CD14-positive monocyte (primary cell): ENCODE measurements at regions not wholly inside any gene's neighbourhood (a gene's known extent, or its start where the extent isn't known, plus 50 kb on each side); places are given as distances from the start of the nearest gene placed in this dataset.

ENCODE experiments used
- DNase-seq, 3 donors: peaks; one replicate each; pipeline ENCODE4 v3.0.0-alpha.2; 2011 to 2022
- H2AFZ ChIP-seq: 2 replicates; pipeline ENCODE4 v1.6.0; 2012; ENCODE audit warnings: mild to moderate bottlenecking, low read depth, low read length, inconsistent platforms; ENCODE audit not compliant: insufficient read depth, poor library complexity, severe bottlenecking
- H3K27ac ChIP-seq, 2 donors: 1 replicate in 1 of 2; 2 replicates in 1 of 2; pipeline ENCODE4 v1.5.1; 2012 to 2013; ENCODE audit warnings: low read length in 2 of 2, control low read depth in 1 of 2, inconsistent platforms in 1 of 2, low read depth in 1 of 2, mild to moderate bottlenecking in 1 of 2
- H3K27me3 ChIP-seq, 2 donors: one replicate each; pipeline versions ENCODE4 v1.6.0 to v1.6.1; 2011 to 2013; ENCODE audit warnings: low read length in 2 of 2; ENCODE audit not compliant: control insufficient read depth in 2 of 2, insufficient read depth in 2 of 2
- H3K36me3 ChIP-seq, 2 donors: replicated peaks in 1 of 2; 1 replicate in 1 of 2; 2 replicates in 1 of 2; pipeline versions ENCODE4 v1.5.1 to v1.6.1; 2012 to 2013; ENCODE audit warnings: low read length in 2 of 2, control low read depth in 1 of 2, inconsistent platforms in 1 of 2, mild to moderate bottlenecking in 1 of 2; ENCODE audit not compliant: insufficient read depth in 2 of 2, control insufficient read depth in 1 of 2
- H3K4me1 ChIP-seq, 2 donors: 1 replicate in 1 of 2; 2 replicates in 1 of 2; pipeline versions ENCODE4 v1.5.1 to v1.6.1; 2012 to 2013; ENCODE audit warnings: low read length in 2 of 2, control low read depth in 1 of 2, inconsistent platforms in 1 of 2, mild to moderate bottlenecking in 1 of 2, moderate library complexity in 1 of 2; ENCODE audit not compliant: insufficient read depth in 2 of 2, control insufficient read depth in 1 of 2
- H3K4me2 ChIP-seq: replicated peaks from 2 replicates; pipeline ENCODE3; 2012; ENCODE audit warnings: low read length, moderate library complexity, mild to moderate bottlenecking; ENCODE audit not compliant: poor library complexity, severe bottlenecking; ENCODE audit errors: extremely low read depth
- H3K4me3 ChIP-seq, 3 experiments: fragments of 200-600 bp in 1 of 3; sonication (generic) in 1 of 3; replicated peaks in 1 of 3; 1 replicate in 2 of 3; 2 replicates in 1 of 3; pipeline ENCODE4 v1.5.1; 2011 to 2013; ENCODE audit warnings: low read length in 3 of 3, mild to moderate bottlenecking in 3 of 3, control low read depth in 2 of 3, low read depth in 2 of 3, inconsistent platforms in 1 of 3, moderate library complexity in 1 of 3
- H3K79me2 ChIP-seq: 2 replicates; pipeline ENCODE4 v1.6.0; 2012; ENCODE audit warnings: mild to moderate bottlenecking, control low read depth, inconsistent platforms, low read length, moderate library complexity; ENCODE audit not compliant: insufficient read depth
- H3K9ac ChIP-seq: 2 replicates; pipeline ENCODE4 v1.6.0; 2017; ENCODE audit warnings: low read length, mild to moderate bottlenecking; ENCODE audit not compliant: insufficient read depth, poor library complexity, severe bottlenecking
- H3K9me3 ChIP-seq, 2 donors: replicated peaks in 1 of 2; 1 replicate in 1 of 2; 2 replicates in 1 of 2; pipeline versions ENCODE4 v1.5.1 to v1.6.1; 2012 to 2013; ENCODE audit warnings: low read length in 2 of 2, control low read depth in 1 of 2; ENCODE audit not compliant: control insufficient read depth in 1 of 2, insufficient read depth in 1 of 2
- H4K20me1 ChIP-seq: 2 replicates; pipeline ENCODE4 v1.6.0; 2012; ENCODE audit warnings: mild to moderate bottlenecking, low read length, control low read depth, moderate library complexity; ENCODE audit not compliant: insufficient read depth
- H3K27ac Mint-ChIP-seq, 7 donors: one replicate each; pipeline ENCODE4 v1.8.0; 2020; ENCODE audit warnings: mild to moderate bottlenecking in 7 of 7, mixed read lengths in 7 of 7, moderate library complexity in 6 of 7, inconsistent platforms in 2 of 7
- H3K27me3 Mint-ChIP-seq, 3 donors: one replicate each; pipeline ENCODE4 v1.8.0; 2021 to 2022; ENCODE audit warnings: low read depth in 3 of 3, mild to moderate bottlenecking in 3 of 3, mixed read lengths in 3 of 3, moderate library complexity in 3 of 3, inconsistent platforms in 1 of 3
- H3K36me3 Mint-ChIP-seq, 2 donors: one replicate each; pipeline ENCODE4 v1.8.0; 2020; ENCODE audit warnings: mixed read lengths in 2 of 2, inconsistent platforms in 1 of 2, mild to moderate bottlenecking in 1 of 2
- H3K4me1 Mint-ChIP-seq: one replicate; pipeline ENCODE4 v1.8.0; 2020; ENCODE audit warnings: mild to moderate bottlenecking, mixed read lengths
- H3K4me3 Mint-ChIP-seq, 2 donors: one replicate each; pipeline ENCODE4 v1.8.0; 2020; ENCODE audit warnings: mild to moderate bottlenecking in 2 of 2, mixed read lengths in 2 of 2, moderate library complexity in 1 of 2
- H3K9me3 Mint-ChIP-seq, 7 donors: one replicate each; pipeline ENCODE4 v1.8.0; 2020 to 2022; ENCODE audit warnings: mixed read lengths in 7 of 7, mild to moderate bottlenecking in 6 of 7, moderate library complexity in 6 of 7, inconsistent platforms in 2 of 7
- WGBS: methylation state at CpG from one replicate; pipeline ENCODE4 v1.1.5; 2013; ENCODE audit warnings: missing lambda C conversion rate; ENCODE audit not compliant: insufficient coverage; 5-methylcytosine and 5-hydroxymethylcytosine counted together
- intact Hi-C, 2 donors: fragments of 100-400 bp; cut with micrococcal nuclease; formaldehyde crosslinking; loops; one replicate each; pipeline versions ENCODE4 v1.15.0 to v1.15.1; 2023
- TF ChIP-seq, protein P1 (sequence below): fragments of 200-600 bp; IDR thresholded peaks from one replicate; pipeline ENCODE4 v1.8.0; 2022; ENCODE audit warnings: antibody characterized with exemption, mild to moderate bottlenecking

DNA sequence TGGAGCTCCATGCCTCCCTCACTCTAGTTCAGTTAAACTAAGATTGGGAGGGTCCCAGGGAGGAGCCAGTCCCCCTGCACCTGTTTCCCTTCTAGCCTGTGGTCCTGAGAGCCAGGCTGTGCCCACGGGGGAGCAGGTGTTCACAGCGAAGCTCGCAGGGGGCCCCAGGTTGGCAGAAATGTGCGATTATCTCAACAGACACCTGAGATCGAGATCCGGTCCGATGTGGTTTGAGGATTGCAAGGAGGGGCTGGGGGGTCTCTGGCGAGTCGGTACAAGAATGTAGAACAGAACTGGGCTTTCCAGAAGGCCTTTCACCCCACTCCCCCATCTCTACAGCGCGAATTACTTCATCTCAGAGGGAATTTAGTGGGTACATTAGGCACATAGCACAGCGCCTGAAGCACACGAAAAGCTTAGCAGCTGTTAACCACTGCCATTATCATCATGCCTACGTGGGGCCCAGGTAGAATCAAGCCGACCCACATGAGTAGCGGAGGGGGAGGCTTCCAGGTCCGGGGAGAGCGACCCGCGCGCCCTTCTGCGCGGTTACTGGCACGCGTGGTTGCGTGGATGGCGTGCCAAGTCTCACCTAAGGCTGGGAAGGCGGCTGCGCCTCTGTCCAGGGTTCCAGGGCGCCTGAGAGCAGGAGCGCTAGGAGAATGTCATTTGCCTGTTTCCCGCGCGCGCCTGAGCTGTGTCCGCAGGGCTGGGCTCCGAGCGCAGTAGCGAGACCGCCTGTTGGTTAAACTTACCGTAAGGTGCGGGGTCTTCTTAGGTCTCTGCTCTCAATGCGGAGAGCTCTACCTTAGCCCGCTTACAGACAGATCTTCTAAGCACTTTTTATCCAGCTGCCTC, 1539.5 kb upstream of the TMEM132C start:
- intact Hi-C loops = no loop called here
- TF ChIP-seq, protein P1, sequence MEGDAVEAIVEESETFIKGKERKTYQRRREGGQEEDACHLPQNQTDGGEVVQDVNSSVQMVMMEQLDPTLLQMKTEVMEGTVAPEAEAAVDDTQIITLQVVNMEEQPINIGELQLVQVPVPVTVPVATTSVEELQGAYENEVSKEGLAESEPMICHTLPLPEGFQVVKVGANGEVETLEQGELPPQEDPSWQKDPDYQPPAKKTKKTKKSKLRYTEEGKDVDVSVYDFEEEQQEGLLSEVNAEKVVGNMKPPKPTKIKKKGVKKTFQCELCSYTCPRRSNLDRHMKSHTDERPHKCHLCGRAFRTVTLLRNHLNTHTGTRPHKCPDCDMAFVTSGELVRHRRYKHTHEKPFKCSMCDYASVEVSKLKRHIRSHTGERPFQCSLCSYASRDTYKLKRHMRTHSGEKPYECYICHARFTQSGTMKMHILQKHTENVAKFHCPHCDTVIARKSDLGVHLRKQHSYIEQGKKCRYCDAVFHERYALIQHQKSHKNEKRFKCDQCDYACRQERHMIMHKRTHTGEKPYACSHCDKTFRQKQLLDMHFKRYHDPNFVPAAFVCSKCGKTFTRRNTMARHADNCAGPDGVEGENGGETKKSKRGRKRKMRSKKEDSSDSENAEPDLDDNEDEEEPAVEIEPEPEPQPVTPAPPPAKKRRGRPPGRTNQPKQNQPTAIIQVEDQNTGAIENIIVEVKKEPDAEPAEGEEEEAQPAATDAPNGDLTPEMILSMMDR = no peak

GRCh38 chr12:126734296-126734695, 1532.7 kb upstream of the TMEM132C start:
- intact Hi-C loops = no loop called here
- Mint-ChIP-seq H3K4me3 (no peak overlapping the region), H3K9me3 (peaks cover 0 to 7% (median 0%) of the 10 kb centered on the region in 7 donors), H3K27ac (no peak overlapping the region), H3K36me3 (no peaks in the 10 kb centered on the region), H3K27me3 (peaks cover 0 to 2% (median 0%) of the 10 kb centered on the region in 3 donors), H3K4me1 (no peaks in the 10 kb centered on the region)
- Histone ChIP-seq H3K36me3 (no peaks in the 10 kb centered on the region), H2AFZ (no peak overlapping the region), H3K79me2 (no peaks in the 10 kb centered on the region), H3K4me2 (no peak overlapping the region), H3K9me3 (no peaks in the 10 kb centered on the region), H3K4me1 (no peaks in the 10 kb centered on the region), H4K20me1 (no peaks in the 10 kb centered on the region), H3K27me3 (no peaks in the 10 kb centered on the region), H3K4me3 (no peak overlapping the region), H3K9ac (no peak overlapping the region), H3K27ac (no peak overlapping the region)
- TF ChIP-seq, protein P1 = no peak
- DNase-seq = no peak
- 29% methylated on average over 1 of the region's 5 CpGs for WGBS

More for the DNA sequence above, 1539.5 kb upstream of the TMEM132C start:
- H3K9ac ChIP-seq = no peak overlapping the region
- H3K79me2 ChIP-seq = no peaks in the 10 kb centered on the region
- peaks cover 3 to 39% (median 14%) of the 10 kb centered on the region in 7 donors for H3K9me3 Mint-ChIP-seq
- no peak for DNase-seq
- H3K4me2 ChIP-seq = no peak overlapping the region
- no peaks in the 10 kb centered on the region for H3K4me1 Mint-ChIP-seq
- no peak overlapping the region for H3K27ac Mint-ChIP-seq
- H4K20me1 ChIP-seq = no peaks in the 10 kb centered on the region
- H2AFZ ChIP-seq = no peak overlapping the region
- peaks cover 0 to 27% of the 10 kb centered on the region in 2 donors for H3K27me3 ChIP-seq
- no peaks in the 10 kb centered on the region for H3K4me1 ChIP-seq
- 9% methylated on average over 37 of the region's 44 CpGs for WGBS
- peak overlapping the region in 1 of 2 donors; percentile 72 for H3K4me3 Mint-ChIP-seq
- H3K36me3 ChIP-seq = no peaks in the 10 kb centered on the region
- no peaks in the 10 kb centered on the region for H3K36me3 Mint-ChIP-seq
- H3K9me3 ChIP-seq = peaks cover 9 to 16% of the 10 kb centered on the region in 2 donors
- no peak overlapping the region for H3K4me3 ChIP-seq
- peaks cover 24 to 39% (median 32%) of the 10 kb centered on the region in 3 donors for H3K27me3 Mint-ChIP-seq
- no peak overlapping the region for H3K27ac ChIP-seq
